ENCODE measurements at regions not wholly inside any gene's neighbourhood (a gene's known extent, or its start where the extent isn't known, plus 50 kb on each side); places are given as distances from the start of the nearest gene placed in this dataset.
"Not testable (repeated sequence)": the region's sequence is repeated elsewhere in the genome, so short reads cannot be mapped to it uniquely, and the experiment has no call there.

DNA sequence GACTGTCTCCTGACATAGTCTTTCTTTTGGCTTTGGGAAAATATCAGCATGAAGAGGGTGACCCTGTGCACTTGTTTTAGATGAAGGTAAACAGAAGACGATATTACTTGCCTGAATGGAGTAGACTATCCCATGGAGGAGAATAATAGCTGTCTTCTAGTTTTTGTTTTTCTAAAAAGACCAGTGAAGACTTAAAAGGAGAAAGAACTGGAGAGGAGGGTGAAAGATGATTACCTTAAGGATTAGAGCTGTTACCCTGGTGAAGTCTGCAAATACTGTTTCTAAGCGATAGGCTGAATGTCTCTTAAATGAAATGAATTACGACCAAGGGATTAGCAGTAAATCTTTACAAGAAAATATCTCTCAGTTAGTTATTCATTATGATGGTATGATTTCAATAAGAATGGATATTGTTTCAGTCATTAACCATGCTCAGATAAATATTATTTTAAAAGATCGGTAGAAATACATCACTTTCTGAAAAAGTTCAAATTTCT is 255.6 kb upstream of the FERD3L start:
- DNase-seq (ENCODE audit: low read depth) = no peak
- H3K4me3 ChIP-seq (ENCODE audit: low read depth, low read length) = no peak overlapping the region

DNA sequence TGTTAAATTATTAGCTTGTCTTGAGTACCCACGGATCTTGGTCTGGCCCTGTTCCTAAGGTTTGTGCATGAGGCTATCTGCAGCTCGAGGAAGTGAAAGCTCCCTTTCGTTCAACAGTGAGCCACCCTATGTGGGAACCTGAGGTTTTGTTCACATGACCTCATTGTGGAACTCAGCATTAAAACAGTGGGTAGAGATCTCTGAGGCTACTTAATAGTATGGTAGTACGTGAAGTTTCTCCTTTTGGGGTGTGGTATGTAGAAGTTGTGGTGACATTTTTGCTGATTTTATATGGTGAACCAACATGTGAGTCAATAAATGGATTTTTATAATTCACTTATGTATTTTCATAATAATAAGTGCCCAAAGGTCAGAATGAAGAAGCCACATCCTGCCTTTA is 252.7 kb upstream of the FERD3L start:
- no peak for DNase-seq (ENCODE audit: low read depth)
- H3K4me3 ChIP-seq (ENCODE audit: low read depth, low read length) = no peak overlapping the region

DNA sequence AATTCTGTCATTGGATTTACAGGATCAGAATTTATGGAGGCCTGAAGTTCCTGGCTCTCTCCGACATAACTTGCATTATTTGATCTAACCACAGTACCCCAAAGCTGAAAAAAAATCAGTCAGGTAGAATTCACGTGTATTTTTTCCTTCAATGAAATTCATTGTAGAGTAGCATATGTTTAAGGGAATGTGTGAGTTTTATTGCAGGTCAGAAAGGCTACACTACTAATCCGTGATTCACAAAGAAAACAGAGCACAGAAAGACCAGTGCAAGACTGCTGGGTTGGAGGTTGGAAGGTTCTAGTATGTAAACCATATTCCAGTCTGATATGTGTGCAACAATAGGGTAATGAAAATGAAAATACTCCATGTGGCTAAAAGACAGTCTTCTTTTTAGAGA is 247.0 kb upstream of the FERD3L start:
- DNase-seq (ENCODE audit: low read depth) = peak; percentile 80
- H3K4me3 ChIP-seq (ENCODE audit: low read depth, low read length) = no peak overlapping the region

DNA sequence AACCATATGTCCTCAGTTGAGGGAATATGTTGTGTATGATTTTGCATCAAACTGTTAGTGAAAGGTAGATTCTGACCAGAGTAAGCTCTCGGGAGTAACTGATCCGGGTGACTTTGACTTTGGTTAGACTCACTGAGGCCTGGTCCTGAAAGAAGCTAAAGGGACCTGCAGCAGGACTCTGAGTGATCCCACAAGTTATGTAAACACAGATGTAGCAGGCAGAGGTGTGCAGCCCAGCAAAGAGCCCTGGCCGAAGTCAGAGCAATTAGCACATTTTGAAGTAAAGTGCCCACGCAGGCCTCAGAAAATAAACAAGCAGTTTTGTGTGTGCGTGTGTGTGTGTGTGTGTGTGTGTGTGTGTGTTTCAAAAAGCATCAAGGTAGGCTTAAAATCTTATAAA is 245.6 kb upstream of the FERD3L start:
- DNase-seq (ENCODE audit: low read depth) = no peak
- H3K4me3 ChIP-seq (ENCODE audit: low read depth, low read length) = no peak overlapping the region

DNA sequence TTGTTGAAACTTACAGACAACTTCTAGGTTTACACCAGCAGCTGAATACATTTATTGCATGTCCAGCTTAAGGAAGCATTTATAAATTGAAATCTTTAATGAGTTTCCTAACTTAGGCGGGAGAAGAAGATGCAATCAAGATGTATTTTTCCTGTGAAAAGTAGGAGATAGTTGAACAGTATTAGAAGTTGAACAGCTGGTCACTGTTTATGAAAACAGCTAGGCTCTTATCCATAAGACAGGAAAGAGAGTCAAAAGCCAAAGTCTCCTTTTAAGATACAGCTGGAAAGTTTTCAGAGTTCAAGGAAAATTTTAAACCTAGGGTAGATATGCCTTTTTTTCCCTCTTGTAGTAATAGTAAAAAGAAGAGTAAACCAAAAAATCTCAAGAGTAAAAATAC is 236.1 kb upstream of the FERD3L start:
- H3K4me3 ChIP-seq (ENCODE audit: low read depth, low read length) = no peak overlapping the region
- DNase-seq (ENCODE audit: low read depth) = no peak

DNA sequence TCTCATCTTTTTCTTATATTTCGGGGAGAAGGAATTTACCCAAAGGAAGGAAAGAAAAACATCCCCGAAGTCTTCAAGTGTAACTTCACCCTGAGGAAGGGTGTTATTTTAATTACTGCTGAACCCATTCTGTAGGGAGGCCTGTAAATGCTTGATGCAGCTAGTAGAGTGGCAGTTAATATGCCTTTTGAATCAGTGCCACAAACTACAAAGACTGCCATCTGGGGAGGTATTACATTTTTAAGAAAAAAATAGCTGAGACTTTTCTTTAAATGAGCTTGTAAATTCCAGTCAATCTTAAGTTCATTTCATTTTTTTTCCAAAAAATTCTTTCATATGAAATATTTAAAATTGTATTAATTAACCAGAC is 233.1 kb upstream of the FERD3L start:
- no peak overlapping the region for H3K4me3 ChIP-seq (ENCODE audit: low read depth, low read length)
- no peak for DNase-seq (ENCODE audit: low read depth)

DNA sequence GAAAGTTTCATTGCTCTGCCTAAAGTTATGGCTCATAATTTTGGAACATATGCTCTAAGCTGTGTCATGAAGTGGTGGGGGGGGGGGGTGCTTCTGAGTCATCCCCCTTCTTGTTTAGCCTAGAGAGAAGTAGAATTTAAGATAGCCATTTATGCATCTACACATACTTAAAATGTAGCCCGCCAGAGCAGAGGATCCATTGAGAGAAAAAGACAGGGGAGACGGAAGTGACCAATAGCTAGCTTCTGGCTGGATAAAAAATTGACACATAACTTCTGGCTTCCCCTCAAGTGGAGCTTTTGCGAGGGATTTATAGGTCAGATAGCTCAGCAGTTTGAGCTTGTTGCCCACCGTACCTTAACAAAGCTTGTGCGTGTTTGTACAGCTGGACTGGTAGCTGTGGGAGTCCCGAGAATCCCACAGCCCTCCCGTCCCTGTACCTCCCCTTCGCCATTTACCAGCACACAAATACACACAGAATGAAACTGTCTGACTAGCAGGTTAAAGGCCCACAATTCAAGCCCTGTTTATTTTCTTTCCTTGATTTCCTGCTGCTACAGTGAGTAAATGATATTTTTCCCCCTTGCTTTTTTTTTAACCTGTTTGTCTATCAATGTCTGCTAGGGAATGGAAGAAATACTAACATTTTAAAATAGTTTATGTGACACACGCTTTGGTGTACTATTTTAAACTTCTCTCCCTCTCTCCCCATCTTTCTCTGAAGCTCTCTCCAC is 232.6 kb upstream of the FERD3L start:
- no peak for DNase-seq (ENCODE audit: low read depth)

DNA sequence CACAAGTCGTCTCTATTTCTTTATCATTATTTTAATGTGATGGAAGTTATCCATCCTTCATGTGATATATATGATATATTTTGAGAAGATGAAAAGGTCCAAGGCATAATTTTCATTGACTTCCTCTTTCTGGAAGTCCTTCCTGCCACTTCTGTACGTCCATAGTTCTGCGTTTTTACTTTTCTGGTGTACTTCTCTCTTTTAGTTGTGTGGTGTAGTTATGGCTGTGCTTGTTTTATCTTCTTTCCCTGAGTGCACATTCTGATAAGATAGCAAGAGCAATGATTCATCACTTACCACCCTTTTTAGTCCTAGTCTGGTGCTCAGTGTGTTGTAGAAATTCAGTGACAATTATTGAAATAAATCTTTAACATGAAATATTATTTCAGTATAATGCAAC is 231.3 kb upstream of the FERD3L start:
- no peak overlapping the region for H3K4me3 ChIP-seq (ENCODE audit: low read depth, low read length)
- DNase-seq (ENCODE audit: low read depth) = no peak

More for the DNA sequence above, 232.6 kb upstream of the FERD3L start:
- no peak overlapping the region for H3K4me3 ChIP-seq (ENCODE audit: low read depth, low read length)

DNA sequence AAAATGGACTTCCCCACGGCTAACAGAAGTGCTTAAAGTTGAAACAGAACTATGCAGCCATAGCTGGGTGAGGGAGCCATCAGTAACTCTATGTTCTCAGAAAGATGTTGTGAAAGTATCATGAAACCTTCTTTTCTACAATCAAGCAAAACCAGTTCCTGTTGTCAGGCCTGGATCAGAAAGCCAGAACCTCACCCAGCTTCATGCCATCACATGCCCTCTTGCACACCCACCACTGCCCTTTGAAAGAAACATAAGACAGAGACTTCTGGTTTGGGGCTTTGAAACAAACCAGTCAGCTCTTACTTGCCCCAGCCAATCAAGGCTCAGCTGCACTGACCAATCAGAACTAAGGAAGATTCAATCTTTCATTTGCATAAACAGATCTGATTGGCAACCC is 230.8 kb upstream of the FERD3L start:
- no peak overlapping the region for H3K4me3 ChIP-seq (ENCODE audit: low read depth, low read length)
- DNase-seq (ENCODE audit: low read depth) = no peak

DNA sequence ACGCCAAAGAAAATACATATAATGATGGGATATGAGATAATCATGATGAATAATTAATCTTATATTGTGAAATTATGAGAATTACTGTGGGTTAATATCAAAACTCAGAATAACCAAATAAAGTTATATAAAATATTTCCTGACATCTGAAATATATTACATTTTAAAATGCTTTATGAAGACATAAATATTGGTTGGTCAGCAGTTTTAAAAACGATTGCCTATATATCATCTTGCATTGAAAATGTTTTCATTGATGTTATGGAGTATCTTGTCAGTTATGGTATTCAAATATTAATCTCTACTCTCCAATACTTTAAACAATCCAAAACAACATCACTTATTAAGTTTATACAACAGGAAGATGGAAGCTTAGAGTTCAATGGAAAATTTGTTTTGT is 228.1 kb upstream of the FERD3L start:
- H3K4me3 ChIP-seq (ENCODE audit: low read depth, low read length) = no peak overlapping the region
- DNase-seq (ENCODE audit: low read depth) = no peak

DNA sequence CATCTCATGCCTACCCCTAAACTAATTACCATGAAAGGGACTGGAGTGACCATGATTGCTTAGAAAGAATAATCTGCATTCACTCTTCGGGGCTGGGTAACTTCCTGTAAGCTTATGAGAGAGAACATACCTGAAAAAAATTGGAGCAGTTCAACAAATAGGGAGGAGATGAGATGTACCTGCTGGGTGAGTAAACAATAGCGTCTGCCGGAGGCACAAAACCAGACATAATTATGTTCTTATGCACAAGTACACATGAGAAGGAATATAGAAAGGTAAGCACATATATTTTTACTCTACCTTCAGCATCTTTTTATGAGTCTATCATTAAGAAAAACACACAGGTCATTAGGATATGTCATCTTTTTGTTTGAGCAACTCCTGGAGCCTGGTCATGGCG is 224.6 kb upstream of the FERD3L start:
- no peak overlapping the region for H3K4me3 ChIP-seq (ENCODE audit: low read depth, low read length)
- no peak for DNase-seq (ENCODE audit: low read depth)

DNA sequence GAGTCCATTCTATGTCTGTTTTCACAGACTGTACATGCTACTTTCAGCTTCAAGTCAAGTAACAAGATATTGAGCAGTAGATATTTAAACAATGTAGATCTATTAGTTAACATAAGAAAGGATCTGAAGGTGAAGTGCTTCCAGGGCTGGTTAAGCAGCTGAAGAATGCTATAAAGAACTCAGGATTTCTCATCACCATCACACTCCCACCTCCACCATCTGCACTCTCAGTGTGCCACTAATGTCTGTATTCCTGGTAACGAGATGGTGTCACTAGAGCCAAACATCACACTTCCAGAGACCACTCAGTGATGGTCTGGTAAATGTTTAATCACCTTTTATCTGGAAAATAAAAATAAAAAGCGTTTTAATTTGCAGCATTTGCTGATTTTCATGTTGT is 224.0 kb upstream of the FERD3L start:
- no peak for DNase-seq (ENCODE audit: low read depth)
- no peak overlapping the region for H3K4me3 ChIP-seq (ENCODE audit: low read depth, low read length)

DNA sequence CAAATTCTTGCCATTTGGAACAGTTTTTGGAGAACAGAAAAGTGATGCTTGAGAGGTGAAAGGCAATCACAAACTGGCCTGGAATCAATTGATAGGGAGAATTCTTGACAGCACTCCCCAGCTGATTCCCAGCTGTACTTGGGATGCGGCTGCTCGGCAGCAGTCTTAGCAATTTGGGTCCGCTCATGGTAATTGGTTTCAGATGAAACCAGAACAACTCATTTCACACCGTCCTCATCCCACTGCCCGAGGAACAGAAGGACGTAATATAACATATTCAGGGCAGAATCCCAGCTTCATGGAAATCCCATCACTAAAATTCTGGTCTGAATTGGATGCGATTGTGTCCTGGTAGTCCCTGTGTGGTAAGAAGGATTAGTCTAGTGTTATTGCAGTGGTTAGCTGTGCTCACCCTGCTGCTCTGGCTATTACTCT is 223.3 kb upstream of the FERD3L start:
- DNase-seq (ENCODE audit: low read depth) = peak; percentile 27
- peak overlapping the region; percentile 26 for H3K4me3 ChIP-seq (ENCODE audit: low read depth, low read length)

DNA sequence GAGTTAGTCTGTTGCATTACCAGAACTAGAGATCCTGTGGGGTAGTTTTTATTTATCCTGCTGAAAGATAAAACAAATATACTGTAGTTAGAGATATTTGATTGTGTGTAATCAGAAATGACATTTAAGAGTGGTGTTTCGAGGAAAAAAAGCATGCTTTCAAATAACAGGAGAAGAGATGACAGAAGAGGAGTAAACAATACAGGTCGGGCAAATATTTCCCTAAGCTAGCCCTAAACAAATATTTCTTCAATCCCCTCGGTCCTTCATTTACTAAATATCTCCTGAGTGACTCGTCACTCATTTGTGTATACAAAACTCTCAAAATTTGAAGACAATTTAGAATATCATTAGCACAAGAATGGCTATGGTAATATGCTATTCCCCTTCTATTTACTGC is 219.7 kb upstream of the FERD3L start:
- DNase-seq (ENCODE audit: low read depth) = no peak
- H3K4me3 ChIP-seq (ENCODE audit: low read depth, low read length) = no peak overlapping the region

DNA sequence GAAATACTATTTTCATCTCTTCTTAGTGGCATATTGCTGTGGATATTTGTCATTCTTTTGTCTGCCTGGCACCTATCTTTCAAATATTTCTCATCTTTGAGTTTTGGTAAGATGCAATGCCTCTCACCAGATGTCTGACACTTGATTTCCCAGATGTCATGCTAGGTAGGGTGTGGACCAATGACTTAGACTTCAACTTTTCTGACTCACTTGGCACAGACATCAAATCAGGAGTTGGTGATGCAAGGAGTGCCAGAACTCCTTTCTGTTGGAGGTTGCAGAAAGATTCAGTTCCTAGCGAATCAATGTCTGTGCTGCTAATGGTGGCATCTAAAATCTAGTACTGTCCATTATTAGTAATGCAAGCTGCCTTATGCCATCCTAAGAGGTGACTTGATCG is 216.9 kb upstream of the FERD3L start:
- peak; percentile 33 for DNase-seq (ENCODE audit: low read depth)

DNA sequence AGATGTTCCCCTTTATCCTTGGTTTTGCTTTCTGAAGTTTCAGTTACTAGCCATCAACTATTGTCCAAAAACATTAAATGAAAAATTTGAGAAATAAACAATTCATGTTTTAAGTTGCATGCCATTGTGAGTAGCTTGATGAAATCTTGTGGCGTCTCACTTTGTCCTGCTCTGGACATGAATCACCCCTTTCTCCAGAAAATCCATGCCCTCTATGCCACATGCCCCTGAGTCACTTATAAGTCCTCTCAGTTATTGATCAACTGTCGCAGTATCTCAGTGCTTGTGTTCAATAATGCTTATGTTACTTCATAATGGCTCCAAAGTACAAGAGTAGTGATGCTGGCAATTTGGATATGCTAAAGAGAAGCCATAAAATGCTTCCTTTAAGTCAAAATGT is 208.0 kb upstream of the FERD3L start:
- no peak overlapping the region for H3K4me3 ChIP-seq (ENCODE audit: low read depth, low read length)
- DNase-seq (ENCODE audit: low read depth) = peak; percentile 6

More for the DNA sequence above, 216.9 kb upstream of the FERD3L start:
- no peak overlapping the region for H3K4me3 ChIP-seq (ENCODE audit: low read depth, low read length)

DNA sequence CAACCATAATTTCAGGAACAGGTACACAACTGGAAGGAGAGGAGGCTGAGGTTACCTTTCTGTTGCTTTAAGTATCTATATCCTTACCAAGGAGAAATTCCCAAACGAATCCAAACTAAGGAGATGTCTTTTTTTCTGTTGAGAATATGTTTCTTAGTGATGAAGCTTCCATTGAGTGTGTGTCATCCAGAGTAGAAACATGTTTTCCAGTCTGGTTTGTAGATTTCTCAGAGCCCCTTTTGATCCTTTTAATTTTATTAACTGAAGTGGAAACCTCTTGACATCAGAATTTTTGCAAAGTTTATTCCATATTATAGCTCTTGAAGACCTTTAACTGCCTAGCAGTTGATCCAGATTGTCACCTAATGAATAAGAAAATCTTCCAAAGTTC is 207.1 kb upstream of the FERD3L start:
- DNase-seq (ENCODE audit: low read depth) = no peak
- no peak overlapping the region for H3K4me3 ChIP-seq (ENCODE audit: low read depth, low read length)

DNA sequence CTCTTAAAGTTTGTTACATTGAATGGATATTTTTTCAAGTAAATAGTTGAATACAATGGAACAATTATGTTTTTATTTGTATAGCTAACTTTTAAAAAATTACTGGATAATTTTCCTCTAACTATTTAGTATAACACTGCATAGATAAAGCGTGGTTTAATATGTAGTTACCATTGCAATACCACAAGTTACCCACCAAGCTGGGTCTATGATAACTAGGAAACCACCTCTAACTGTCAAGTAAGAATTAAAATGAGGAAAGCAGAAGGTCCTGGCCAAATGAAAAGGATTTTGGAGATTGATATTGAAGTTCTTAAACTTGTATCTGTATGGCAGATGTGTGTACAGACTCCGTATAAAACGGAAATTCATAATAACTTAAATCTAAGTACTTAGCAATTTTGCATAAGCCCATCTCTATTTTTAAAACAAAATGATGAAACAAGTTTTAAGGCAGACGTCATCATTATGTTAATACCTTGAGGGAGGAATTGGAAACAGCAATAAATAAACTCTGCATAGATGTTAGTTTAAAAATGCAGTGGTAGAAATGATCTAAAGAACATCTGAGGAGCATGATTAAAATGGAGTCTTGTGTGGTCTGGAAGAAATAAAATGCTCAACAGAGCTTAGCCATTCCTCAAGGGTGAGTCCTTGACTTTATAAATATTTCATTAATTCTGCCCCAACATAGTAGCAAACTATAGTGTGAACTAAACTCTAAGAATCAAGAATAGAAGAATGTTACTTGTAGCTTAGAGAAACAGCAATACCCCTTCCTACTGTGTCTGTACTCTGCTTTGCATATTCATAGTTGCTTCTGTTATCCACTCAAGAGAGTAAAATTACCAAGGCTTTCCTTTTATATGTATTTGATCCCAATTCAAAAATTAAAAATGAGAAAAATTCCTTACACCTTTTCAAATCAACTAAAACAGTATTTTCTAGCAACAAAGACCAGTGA is 206.4 kb upstream of the FERD3L start:
- no peak for DNase-seq (ENCODE audit: low read depth)
- H3K4me3 ChIP-seq (ENCODE audit: low read depth, low read length) = no peak overlapping the region

DNA sequence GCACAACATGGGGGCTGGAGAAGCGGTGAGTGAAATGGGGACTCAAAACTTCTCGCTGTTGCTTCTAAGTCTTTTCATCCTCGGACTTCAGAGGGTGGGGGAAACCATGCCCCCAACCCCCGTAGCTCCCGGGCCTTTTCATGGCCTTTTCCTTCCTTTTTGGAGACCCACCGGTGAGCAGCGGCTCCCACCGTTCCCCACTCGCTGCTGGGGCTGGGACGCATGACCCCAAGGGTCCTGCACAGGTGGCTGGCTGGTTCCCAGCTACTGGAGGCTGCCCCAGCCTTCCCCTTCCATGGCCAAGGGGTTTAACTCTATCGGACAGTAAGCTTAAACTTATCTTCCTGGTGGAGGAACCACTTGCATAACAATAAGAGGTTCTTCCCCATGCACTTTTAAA is 194.3 kb upstream of the FERD3L start:
- H3K4me3 ChIP-seq (ENCODE audit: low read depth, low read length) = no peak overlapping the region
- no peak for DNase-seq (ENCODE audit: low read depth)

DNA sequence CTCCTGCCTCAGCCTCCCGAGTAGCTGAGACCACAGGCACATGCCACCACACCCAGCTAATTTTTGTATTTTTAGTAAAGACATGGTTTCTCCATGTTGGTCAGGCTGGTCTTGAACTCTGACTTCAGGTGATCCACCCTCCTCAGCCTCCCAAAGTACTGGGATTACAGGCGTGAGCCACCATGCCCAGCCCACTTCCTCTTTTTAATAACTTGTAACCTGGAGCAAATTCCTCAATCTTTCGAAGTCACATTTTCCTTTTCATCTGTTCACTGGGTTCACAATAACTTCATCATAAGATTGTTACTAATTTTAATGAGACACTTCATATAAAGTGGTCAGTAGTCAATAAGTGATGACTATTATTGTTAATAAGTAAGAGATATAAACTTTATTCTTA is 193.3 kb upstream of the FERD3L start:
- not testable (repeated sequence) for H3K4me3 ChIP-seq (ENCODE audit: low read depth, low read length); DNase-seq (ENCODE audit: low read depth)

All from skeletal muscle cell (primary cell).